T-helper 17 cell (primary cell): ENCODE measurements at regions not wholly inside any gene's neighbourhood (a gene's known extent, or its start where the extent isn't known, plus 50 kb on each side); places are given as distances from the start of the nearest gene placed in this dataset.
"Not testable (repeated sequence)": the region's sequence is repeated elsewhere in the genome, so short reads cannot be mapped to it uniquely, and the experiment has no call there.

ENCODE experiments used
- ATAC-seq: fragments of 150-1000 bp; cut with Tn5 transposase; 2 replicates; pipeline ENCODE4 v1.10.0; 2021; ENCODE audit warnings: mild to moderate bottlenecking, moderate library complexity
- DNase-seq, 3 donors: peaks; one replicate each; pipeline versions ENCODE4 v3.0.0 to v3.0.0-alpha.2; 2020 to 2021
- H3K9me3 ChIP-seq: one replicate; pipeline ENCODE4 v1.7.0; 2013; ENCODE audit warnings: low read length, mild to moderate bottlenecking; ENCODE audit not compliant: control insufficient read depth, poor library complexity, severe bottlenecking
- H3K27ac Mint-ChIP-seq: one replicate; pipeline ENCODE4 v1.8.0; 2022; ENCODE audit warnings: mild to moderate bottlenecking, moderate library complexity, mixed read lengths
- H3K27me3 Mint-ChIP-seq: one replicate; pipeline ENCODE4 v1.8.0; 2022; ENCODE audit warnings: mixed read lengths
- H3K36me3 Mint-ChIP-seq: one replicate; pipeline ENCODE4 v1.8.0; 2022; ENCODE audit warnings: low read depth, mixed read lengths
- H3K4me1 Mint-ChIP-seq: one replicate; pipeline ENCODE4 v1.8.0; 2022; ENCODE audit warnings: mild to moderate bottlenecking, mixed read lengths
- H3K4me3 Mint-ChIP-seq: one replicate; pipeline ENCODE4 v1.8.0; 2022; ENCODE audit warnings: mild to moderate bottlenecking, moderate library complexity, mixed read lengths

GRCh38 chr4:186826006-186826405 is 102.3 kb upstream of the FAT1 start:
- Mint-ChIP-seq H3K36me3 (no peaks in the 10 kb centered on the region), H3K4me1 (no peaks in the 10 kb centered on the region), H3K27ac (no peak overlapping the region), H3K27me3 (no peaks in the 10 kb centered on the region), H3K4me3 (no peak overlapping the region)
- no peaks in the 10 kb centered on the region for H3K9me3 ChIP-seq
- DNase-seq = no peak
- no peak for ATAC-seq

GRCh38 chr4:186826846-186827533 is 103.3 kb upstream of the FAT1 start:
- Mint-ChIP-seq H3K27me3 (no peaks in the 10 kb centered on the region), H3K4me1 (no peaks in the 10 kb centered on the region), H3K4me3 (no peak overlapping the region), H3K27ac (no peak overlapping the region), H3K36me3 (no peaks in the 10 kb centered on the region)
- ATAC-seq (no peak), DNase-seq (no peak)
- H3K9me3 ChIP-seq = no peaks in the 10 kb centered on the region

- no peak overlapping the region for H3K4me3 Mint-ChIP-seq
- H3K4me1 Mint-ChIP-seq = no peaks in the 10 kb centered on the region
These were observed 103.9 kb upstream of the FAT1 start for GRCh38 chr4:186827534-186827897.

GRCh38 chr4:186829097-186829496 is 105.4 kb upstream of the FAT1 start:
- H3K36me3 Mint-ChIP-seq = no peaks in the 10 kb centered on the region
- DNase-seq = no peak
- H3K9me3 ChIP-seq = no peaks in the 10 kb centered on the region
- ATAC-seq = no peak
- H3K27me3 Mint-ChIP-seq = no peaks in the 10 kb centered on the region
- no peaks in the 10 kb centered on the region for H3K4me1 Mint-ChIP-seq
- H3K4me3 Mint-ChIP-seq = no peak overlapping the region
- no peak overlapping the region for H3K27ac Mint-ChIP-seq

More at GRCh38 chr4:186827534-186827897, 103.9 kb upstream of the FAT1 start:
- DNase-seq (no peak), ATAC-seq (no peak)
- no peaks in the 10 kb centered on the region for H3K9me3 ChIP-seq
- Mint-ChIP-seq H3K36me3 (no peaks in the 10 kb centered on the region), H3K27me3 (no peaks in the 10 kb centered on the region), H3K27ac (no peak overlapping the region)

- ATAC-seq (no peak), DNase-seq (no peak)
- no peaks in the 10 kb centered on the region for H3K27me3 Mint-ChIP-seq
- no peaks in the 10 kb centered on the region for H3K36me3 Mint-ChIP-seq
- no peak overlapping the region for H3K27ac Mint-ChIP-seq
- H3K4me1 Mint-ChIP-seq = no peaks in the 10 kb centered on the region
- H3K9me3 ChIP-seq = no peaks in the 10 kb centered on the region
- H3K4me3 Mint-ChIP-seq = no peak overlapping the region
These were observed 106.2 kb upstream of the FAT1 start for GRCh38 chr4:186829740-186830449.

- DNase-seq = no peak
- Mint-ChIP-seq H3K4me1 (no peaks in the 10 kb centered on the region), H3K27me3 (no peaks in the 10 kb centered on the region), H3K4me3 (no peak overlapping the region), H3K27ac (no peak overlapping the region), H3K36me3 (no peaks in the 10 kb centered on the region)
- no peak for ATAC-seq
- H3K9me3 ChIP-seq = no peaks in the 10 kb centered on the region
These were observed 107.9 kb upstream of the FAT1 start for GRCh38 chr4:186831574-186831973.

GRCh38 chr4:186832906-186833305 is 109.2 kb upstream of the FAT1 start:
- DNase-seq = no peak
- Mint-ChIP-seq H3K27me3 (no peaks in the 10 kb centered on the region), H3K36me3 (no peaks in the 10 kb centered on the region), H3K4me1 (no peaks in the 10 kb centered on the region), H3K27ac (no peak overlapping the region), H3K4me3 (no peak overlapping the region)
- ATAC-seq = no peak
- H3K9me3 ChIP-seq = no peaks in the 10 kb centered on the region

GRCh38 chr4:186837463-186837862 is 113.8 kb upstream of the FAT1 start:
- ATAC-seq, H3K4me3 Mint-ChIP-seq, DNase-seq, H3K27ac Mint-ChIP-seq, H3K27me3 Mint-ChIP-seq, H3K9me3 ChIP-seq, H3K4me1 Mint-ChIP-seq, H3K36me3 Mint-ChIP-seq: not testable (repeated sequence)

- DNase-seq = no peak
These were observed 114.6 kb upstream of the FAT1 start for GRCh38 chr4:186838295-186838694.

GRCh38 chr4:186839122-186840037 is 115.7 kb upstream of the FAT1 start:
- ATAC-seq (no peak), DNase-seq (no peak)
- no peaks in the 10 kb centered on the region for H3K9me3 ChIP-seq
- no peaks in the 10 kb centered on the region for H3K36me3 Mint-ChIP-seq
- no peaks in the 10 kb centered on the region for H3K4me1 Mint-ChIP-seq
- no peak overlapping the region for H3K4me3 Mint-ChIP-seq
- H3K27ac Mint-ChIP-seq = no peak overlapping the region
- no peaks in the 10 kb centered on the region for H3K27me3 Mint-ChIP-seq

More at GRCh38 chr4:186838295-186838694, 114.6 kb upstream of the FAT1 start:
- Mint-ChIP-seq H3K27me3 (no peaks in the 10 kb centered on the region), H3K27ac (no peak overlapping the region), H3K36me3 (no peaks in the 10 kb centered on the region), H3K4me3 (no peak overlapping the region), H3K4me1 (no peaks in the 10 kb centered on the region)
- ATAC-seq = no peak
- H3K9me3 ChIP-seq = no peaks in the 10 kb centered on the region

- no peak overlapping the region for H3K4me3 Mint-ChIP-seq
- no peak for ATAC-seq
- H3K36me3 Mint-ChIP-seq = no peaks in the 10 kb centered on the region
- no peak for DNase-seq
- H3K27me3 Mint-ChIP-seq = no peaks in the 10 kb centered on the region
- no peaks in the 10 kb centered on the region for H3K4me1 Mint-ChIP-seq
- H3K9me3 ChIP-seq = peaks cover 2% of the 10 kb centered on the region
- no peak overlapping the region for H3K27ac Mint-ChIP-seq
These were observed 116.6 kb upstream of the FAT1 start for GRCh38 chr4:186840222-186840701.

- H3K27me3 Mint-ChIP-seq = no peaks in the 10 kb centered on the region
- no peak for DNase-seq
- peaks cover 2% of the 10 kb centered on the region for H3K9me3 ChIP-seq
- no peak overlapping the region for H3K27ac Mint-ChIP-seq
- ATAC-seq = no peak
- no peak overlapping the region for H3K4me3 Mint-ChIP-seq
- H3K4me1 Mint-ChIP-seq = no peaks in the 10 kb centered on the region
- no peaks in the 10 kb centered on the region for H3K36me3 Mint-ChIP-seq
These were observed 117.2 kb upstream of the FAT1 start for GRCh38 chr4:186840771-186841301.

- H3K36me3 Mint-ChIP-seq = no peaks in the 10 kb centered on the region
- no peak for DNase-seq
- H3K4me3 Mint-ChIP-seq = no peak overlapping the region
- peaks cover 2% of the 10 kb centered on the region for H3K9me3 ChIP-seq
- H3K4me1 Mint-ChIP-seq = no peaks in the 10 kb centered on the region
- no peak for ATAC-seq
- no peaks in the 10 kb centered on the region for H3K27me3 Mint-ChIP-seq
- no peak overlapping the region for H3K27ac Mint-ChIP-seq
These were observed 120.5 kb upstream of the FAT1 start for GRCh38 chr4:186844059-186844681.
